B cell (primary cell): ENCODE measurements at regions not wholly inside any gene's neighbourhood (a gene's known extent, or its start where the extent isn't known, plus 50 kb on each side); places are given as distances from the start of the nearest gene placed in this dataset.

Experiments
- CTCF ChIP-seq: fragments of 200-600 bp; IDR thresholded peaks from one replicate; pipeline ENCODE4 v1.8.0; 2022; ENCODE audit warnings: antibody characterized with exemption, mild to moderate bottlenecking
- EZH2 ChIP-seq: IDR thresholded peaks from 2 replicates; pipeline ENCODE4 v1.6.1; 2012; ENCODE audit warnings: borderline replicate concordance, low read depth, mild to moderate bottlenecking, moderate library complexity, low read length; ENCODE audit not compliant: insufficient read depth, poor library complexity, severe bottlenecking

- TF ChIP-seq CTCF: no peak
- no peak for TF ChIP-seq EZH2
Measured at GRCh38 chr12:43273467-43273866, 278.5 kb downstream of the ADAMTS20 start.
